LNCaP clone FGC (cell line): ENCODE measurements at regions not wholly inside any gene's neighbourhood (a gene's known extent, or its start where the extent isn't known, plus 50 kb on each side); places are given as distances from the start of the nearest gene placed in this dataset.

Experiments
- DNase-seq: peaks from one replicate; pipeline ENCODE4 v3.0.0-alpha.2; 2011; ENCODE audit warnings: low read depth
- H3K4me3 ChIP-seq: 2 replicates; pipeline ENCODE4 v1.5.1; 2011; ENCODE audit warnings: mild to moderate bottlenecking, low read depth, low read length, control low read depth
- TF ChIP-seq, protein P1 (sequence below): IDR thresholded peaks from 2 replicates; pipeline ENCODE4 v1.5.1; 2012; ENCODE audit warnings: mild to moderate bottlenecking; ENCODE audit not compliant: control insufficient read depth, insufficient read depth; ENCODE audit errors: extremely low read depth

DNA sequence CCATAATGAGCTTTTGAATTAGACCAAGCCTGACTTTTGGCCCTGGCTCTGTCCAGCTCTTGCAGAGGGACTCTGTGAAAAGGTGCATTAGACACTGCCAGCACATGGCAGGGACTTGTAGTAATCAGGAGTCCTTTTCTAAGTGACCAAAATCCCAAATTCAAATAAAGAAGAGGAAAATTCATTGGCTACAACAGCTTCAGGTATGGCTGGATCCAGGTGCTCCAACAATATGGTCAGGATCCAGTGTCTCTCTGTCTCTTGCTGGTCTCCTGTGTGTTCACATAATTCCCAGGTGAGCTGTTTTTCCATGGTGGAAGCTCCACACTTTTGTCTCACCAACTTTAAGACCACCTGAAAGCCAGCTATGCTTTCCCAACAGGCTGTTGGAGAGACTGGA, 358.8 kb upstream of the TNRC6C start:
- TF ChIP-seq, protein P1, sequence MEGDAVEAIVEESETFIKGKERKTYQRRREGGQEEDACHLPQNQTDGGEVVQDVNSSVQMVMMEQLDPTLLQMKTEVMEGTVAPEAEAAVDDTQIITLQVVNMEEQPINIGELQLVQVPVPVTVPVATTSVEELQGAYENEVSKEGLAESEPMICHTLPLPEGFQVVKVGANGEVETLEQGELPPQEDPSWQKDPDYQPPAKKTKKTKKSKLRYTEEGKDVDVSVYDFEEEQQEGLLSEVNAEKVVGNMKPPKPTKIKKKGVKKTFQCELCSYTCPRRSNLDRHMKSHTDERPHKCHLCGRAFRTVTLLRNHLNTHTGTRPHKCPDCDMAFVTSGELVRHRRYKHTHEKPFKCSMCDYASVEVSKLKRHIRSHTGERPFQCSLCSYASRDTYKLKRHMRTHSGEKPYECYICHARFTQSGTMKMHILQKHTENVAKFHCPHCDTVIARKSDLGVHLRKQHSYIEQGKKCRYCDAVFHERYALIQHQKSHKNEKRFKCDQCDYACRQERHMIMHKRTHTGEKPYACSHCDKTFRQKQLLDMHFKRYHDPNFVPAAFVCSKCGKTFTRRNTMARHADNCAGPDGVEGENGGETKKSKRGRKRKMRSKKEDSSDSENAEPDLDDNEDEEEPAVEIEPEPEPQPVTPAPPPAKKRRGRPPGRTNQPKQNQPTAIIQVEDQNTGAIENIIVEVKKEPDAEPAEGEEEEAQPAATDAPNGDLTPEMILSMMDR = no peak
- H3K4me3 ChIP-seq = no peak overlapping the region
- no peak for DNase-seq

DNA sequence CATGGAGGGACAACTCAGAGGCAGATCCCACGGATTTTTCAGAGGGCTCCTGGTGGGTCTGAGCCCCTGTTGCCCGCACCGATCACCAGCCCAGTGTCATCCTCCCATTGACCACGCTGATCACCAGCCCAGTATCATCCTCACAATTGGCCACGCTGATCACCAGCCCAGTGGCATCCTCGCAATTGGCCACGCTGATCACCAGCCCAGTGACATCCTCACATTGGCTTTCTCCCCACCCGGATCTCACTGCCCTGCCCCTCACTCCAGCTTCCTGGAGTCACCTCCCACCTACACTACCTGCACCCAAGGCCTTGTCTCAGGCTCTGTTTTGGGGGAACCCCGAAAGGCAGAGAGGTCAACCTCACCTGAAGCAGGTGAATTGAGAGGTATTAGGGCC, 358.2 kb upstream of the TNRC6C start:
- DNase-seq = no peak
- TF ChIP-seq, protein P1 = no peak
- no peak overlapping the region for H3K4me3 ChIP-seq

DNA sequence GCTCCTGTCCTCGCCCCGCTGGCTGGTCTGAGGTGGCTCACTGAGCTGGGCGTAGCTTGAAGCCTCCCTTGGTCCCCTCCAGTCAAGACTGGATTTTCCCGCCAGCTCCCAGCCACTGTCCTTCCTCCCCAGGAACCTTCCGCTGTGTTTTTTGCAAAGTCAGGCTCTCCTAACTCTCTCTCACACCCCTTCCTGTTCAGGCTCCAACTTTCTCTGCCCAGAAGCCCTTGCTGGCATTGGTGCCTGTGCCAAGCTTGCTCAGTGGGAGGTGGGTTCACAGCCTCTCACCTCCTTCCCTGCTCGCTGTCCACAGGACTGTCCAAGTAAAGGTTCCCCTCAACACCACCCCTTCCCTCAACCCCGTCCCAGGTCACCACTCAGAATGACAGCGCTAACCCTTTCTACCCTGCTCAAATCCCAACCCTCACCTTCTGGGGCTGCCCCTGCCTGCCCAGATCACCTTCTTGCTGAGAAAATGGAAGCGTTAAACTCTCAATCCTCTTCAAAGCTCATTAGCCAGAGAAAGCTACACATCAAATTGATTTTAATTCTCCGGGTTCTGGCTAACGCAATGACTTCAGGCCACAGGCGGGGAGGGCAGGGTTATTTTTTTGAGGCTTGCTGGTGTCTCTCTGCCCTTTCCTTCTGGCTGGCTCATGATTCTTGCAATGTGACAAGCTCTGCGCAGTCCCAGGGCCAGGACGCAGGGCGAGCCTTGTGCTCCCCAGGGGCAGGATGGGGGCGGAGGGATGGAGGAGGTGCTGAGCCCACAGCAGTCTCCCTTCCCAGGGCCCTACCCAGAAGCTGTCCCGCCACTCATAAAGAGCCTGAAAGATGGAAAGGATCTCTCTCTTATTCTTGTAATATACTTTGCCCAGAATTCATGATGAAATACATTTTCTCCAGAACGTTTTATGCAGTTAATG, 357.2 kb upstream of the TNRC6C start:
- DNase-seq = no peak
- TF ChIP-seq, protein P1 = no peak

DNA sequence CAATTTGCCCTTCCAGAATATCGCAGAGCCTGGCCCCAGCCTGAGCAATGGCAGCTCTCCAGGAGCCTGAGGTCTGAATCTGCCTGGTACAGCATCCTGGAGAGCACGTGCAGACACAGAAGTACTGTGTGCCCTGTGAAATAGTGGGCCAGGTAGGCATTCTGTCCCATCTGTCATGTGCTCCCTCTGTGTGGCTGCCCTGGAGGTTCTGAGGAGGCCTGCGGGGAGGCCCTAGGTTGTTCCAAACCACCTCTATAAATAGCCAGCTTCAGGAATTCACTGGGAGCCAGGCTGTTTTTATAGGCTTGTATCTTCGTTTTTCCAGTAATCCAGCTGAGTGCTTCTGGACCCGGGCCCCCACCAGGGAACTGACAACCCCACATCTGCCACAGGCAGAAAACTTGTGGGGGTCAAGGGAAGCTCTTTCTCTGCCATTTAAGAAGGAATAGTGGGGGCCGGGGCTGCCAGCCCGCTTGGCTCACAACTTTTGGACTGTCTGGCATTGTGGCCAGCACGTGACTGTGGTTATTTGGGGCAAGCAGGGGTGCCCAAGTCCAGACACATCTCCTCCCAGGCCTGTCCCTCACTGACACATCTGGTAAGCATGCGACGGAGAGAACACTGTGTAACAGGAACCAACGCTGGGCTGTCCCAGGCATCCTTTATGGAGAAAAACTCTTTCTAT, 356.3 kb upstream of the TNRC6C start:
- TF ChIP-seq, protein P1 = no peak
- H3K4me3 ChIP-seq = no peak overlapping the region
- DNase-seq = no peak

More for the DNA sequence above, 357.2 kb upstream of the TNRC6C start:
- no peak overlapping the region for H3K4me3 ChIP-seq

DNA sequence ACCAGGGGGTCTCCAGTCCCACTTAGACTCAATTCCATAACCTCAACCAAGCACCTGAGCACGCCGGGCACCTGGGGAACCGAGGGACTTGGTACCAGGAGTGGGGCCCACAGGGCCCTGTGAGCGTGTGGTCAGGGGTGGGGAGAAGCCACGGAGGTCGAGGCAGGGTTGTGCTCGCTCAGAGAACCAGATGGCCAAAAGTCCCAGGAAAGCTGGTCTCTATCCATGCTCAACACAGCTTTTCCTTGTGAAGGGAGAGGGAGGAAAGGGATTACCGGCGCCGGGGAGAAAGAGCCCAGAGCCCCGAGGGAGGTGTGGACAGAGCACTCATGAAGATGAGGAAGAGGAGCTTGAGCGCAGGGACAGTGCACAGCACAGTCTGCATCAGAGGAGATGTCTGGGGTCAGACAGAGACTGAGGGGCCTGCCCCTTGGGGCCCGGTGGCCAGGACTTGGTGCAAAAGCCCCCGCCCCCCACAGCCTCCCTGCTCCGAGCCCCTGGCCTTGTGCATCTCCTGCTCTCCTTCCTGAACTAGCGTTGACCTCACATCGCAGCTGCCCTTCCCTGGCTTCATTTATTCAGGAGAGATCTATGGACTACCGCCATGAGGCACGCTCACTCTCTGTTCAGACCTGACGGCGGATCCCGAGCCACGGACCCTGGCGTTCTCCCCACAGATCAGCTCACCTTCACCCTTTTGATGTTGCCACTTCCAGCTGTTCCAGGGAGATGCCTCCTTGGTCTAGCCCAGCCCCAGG, 355.4 kb upstream of the TNRC6C start:
- DNase-seq = no peak
- H3K4me3 ChIP-seq = no peak overlapping the region
- TF ChIP-seq, protein P1 = no peak

DNA sequence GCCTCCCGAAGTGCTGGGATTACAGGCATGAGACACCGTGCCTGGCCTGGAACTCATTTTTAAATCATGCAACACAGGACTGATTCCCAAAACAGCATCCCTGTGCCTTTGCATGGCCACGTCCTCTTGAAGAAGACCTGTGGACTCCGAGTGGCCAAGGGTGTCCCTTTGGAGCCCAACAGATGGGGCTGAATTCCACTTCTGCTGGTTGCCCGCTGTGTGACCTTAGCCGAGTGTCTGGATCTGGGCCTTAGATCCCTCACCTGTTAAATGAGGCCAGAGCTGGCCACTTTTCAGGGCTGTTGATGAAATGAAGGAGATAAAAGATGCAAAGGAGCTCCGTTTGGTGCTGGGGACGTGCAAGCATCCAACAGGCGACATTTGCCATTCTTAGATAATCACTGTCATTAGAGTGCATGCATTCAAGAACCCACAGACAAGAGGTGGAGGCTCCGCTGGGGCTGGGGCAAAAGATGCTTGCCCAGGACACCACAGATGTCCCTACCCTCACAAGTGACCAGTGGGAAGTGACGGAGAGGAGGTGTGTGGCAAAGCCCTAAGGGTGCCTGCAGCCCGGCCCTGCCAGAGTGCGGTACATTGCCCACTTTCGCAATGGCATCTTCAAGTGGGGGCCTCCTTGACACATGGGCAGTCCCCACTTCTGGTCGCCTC, 354.1 kb upstream of the TNRC6C start:
- DNase-seq = no peak
- TF ChIP-seq, protein P1 = no peak
- no peak overlapping the region for H3K4me3 ChIP-seq
